WTC11 (cell line): ENCODE measurements at regions not wholly inside any gene's neighbourhood (a gene's known extent, or its start where the extent isn't known, plus 50 kb on each side); places are given as distances from the start of the nearest gene placed in this dataset.

ENCODE experiments used
- ATAC-seq: fragments of 200-7000 bp; cut with Tn5 transposase; 2 replicates; pipeline ENCODE4 v1.10.0; 2021; ENCODE audit warnings: mild to moderate bottlenecking, moderate library complexity
- CTCF ChIA-PET: fragments of 300-600 bp; sonication (Branson Sonifier 250); formaldehyde crosslinking; loops from one replicate; lab custom pipeline; 2021; ENCODE audit warnings: antibody characterized with exemption; lab: Charles Lee
- POLR2A ChIA-PET: fragments of 350-600 bp; sonication (Branson Sonifier 250); formaldehyde crosslinking; loops from one replicate; lab custom pipeline; 2021; ENCODE audit warnings: antibody characterized with exemption; lab: Charles Lee
- DNase-seq: peaks from one replicate; pipeline ENCODE4 v3.0.0; 2021; ENCODE audit warnings: low spot score
- H3K27ac Mint-ChIP-seq: 2 replicates; pipeline ENCODE4 v1.8.0; 2021; ENCODE audit warnings: mixed read lengths
- H3K27me3 Mint-ChIP-seq: 2 replicates; pipeline ENCODE4 v1.8.0; 2021; ENCODE audit warnings: low read depth, mild to moderate bottlenecking, moderate library complexity, mixed read lengths
- H3K36me3 Mint-ChIP-seq: 2 replicates; pipeline ENCODE4 v1.8.0; 2021; ENCODE audit warnings: mixed read lengths
- H3K4me1 Mint-ChIP-seq: 2 replicates; pipeline ENCODE4 v1.8.0; 2022; ENCODE audit warnings: mixed read lengths
- H3K4me3 Mint-ChIP-seq: 2 replicates; pipeline ENCODE4 v1.8.0; 2021; ENCODE audit warnings: mild to moderate bottlenecking, moderate library complexity, mixed read lengths
- H3K9me3 Mint-ChIP-seq: 2 replicates; pipeline ENCODE4 v1.8.0; 2021; ENCODE audit warnings: mixed read lengths
- CREB1 ChIP-seq: sonication (generic); formaldehyde crosslinking; IDR thresholded peaks from 2 replicates; pipeline ENCODE4 v1.8.0; 2023; ENCODE audit warnings: mild to moderate bottlenecking, missing genetic modification reagents
- CTCF ChIP-seq: fragments of 200-600 bp; IDR thresholded peaks from 2 replicates; pipeline ENCODE4 v1.8.0; 2022; ENCODE audit warnings: antibody characterized with exemption
- ESRRA ChIP-seq: sonication (generic); formaldehyde crosslinking; IDR thresholded peaks from 2 replicates; pipeline ENCODE4 v1.8.1; 2022; ENCODE audit warnings: mild to moderate bottlenecking, missing genetic modification reagents, borderline replicate concordance
- HMGA2 ChIP-seq: fragments of 250-450 bp; sonication (Bioruptor Pico); IDR thresholded peaks from 2 replicates; pipeline ENCODE4 v1.4.0; 2021; ENCODE audit warnings: mild to moderate bottlenecking, moderate library complexity
- HMGXB4 ChIP-seq: sonication (generic); formaldehyde crosslinking; IDR thresholded peaks from 2 replicates; pipeline ENCODE4 v1.8.1; 2023; ENCODE audit warnings: mild to moderate bottlenecking, moderate library complexity, missing genetic modification reagents
- MLX ChIP-seq: sonication (generic); formaldehyde crosslinking; IDR thresholded peaks from 2 replicates; pipeline ENCODE4 v1.8.1; 2023; ENCODE audit warnings: mild to moderate bottlenecking, missing genetic modification reagents, moderate library complexity
- NFYB ChIP-seq: sonication (generic); formaldehyde crosslinking; conservative IDR thresholded peaks from 2 replicates; pipeline ENCODE4 v1.8.0; 2022; ENCODE audit warnings: low read depth, missing genetic modification reagents
- PRDM15 ChIP-seq: sonication (generic); formaldehyde crosslinking; IDR thresholded peaks from 2 replicates; pipeline ENCODE4 v1.8.0; 2022; ENCODE audit warnings: missing genetic modification reagents
- SMAD4 ChIP-seq: sonication (generic); formaldehyde crosslinking; IDR thresholded peaks from 2 replicates; pipeline ENCODE4 v1.8.0; 2022; ENCODE audit warnings: mild to moderate bottlenecking, missing genetic modification reagents
- ZBTB43 ChIP-seq: sonication (generic); formaldehyde crosslinking; IDR thresholded peaks from 2 replicates; pipeline ENCODE4 v1.8.1; 2023; ENCODE audit warnings: mild to moderate bottlenecking, missing genetic modification reagents
- ZNF396 ChIP-seq: fragments of 250-450 bp; sonication (Bioruptor Pico); IDR thresholded peaks from 2 replicates; pipeline ENCODE4 v1.8.0; 2021; ENCODE audit warnings: mild to moderate bottlenecking, moderate library complexity, borderline replicate concordance
- ZNF512 ChIP-seq: sonication (generic); formaldehyde crosslinking; IDR thresholded peaks from 2 replicates; pipeline ENCODE4 v1.8.1; 2022; ENCODE audit warnings: missing genetic modification reagents, borderline replicate concordance
- ZSCAN18 ChIP-seq: fragments of 250-450 bp; sonication (Bioruptor Pico); IDR thresholded peaks from 2 replicates; pipeline ENCODE4 v2.1.2; 2022; ENCODE audit warnings: mild to moderate bottlenecking, moderate library complexity

GRCh38 chr6:87936065-87936464, 111.6 kb upstream of the SPACA1 start:
- ATAC-seq (no peak), DNase-seq (no peak)
- H3K4me1 Mint-ChIP-seq = peaks cover 42% of the 10 kb centered on the region
- H3K9me3 Mint-ChIP-seq = no peaks in the 10 kb centered on the region
- CTCF ChIA-PET = interaction anchor here (1.1 kb wide), 1 partner anchor 9 kb away, joined by 4 read pairs; no protein-coding TSS in a partner anchor
- H3K4me3 Mint-ChIP-seq = no peak overlapping the region
- H3K27ac Mint-ChIP-seq = no peak overlapping the region
- H3K36me3 Mint-ChIP-seq = no peaks in the 10 kb centered on the region
- H3K27me3 Mint-ChIP-seq = no peaks in the 10 kb centered on the region
- TF ChIP-seq ZBTB43 (CRISPR knock-in tag) (no peak), ZNF396 (CRISPR knock-in tag) (no peak), PRDM15 (CRISPR knock-in tag) (no peak), ZSCAN18 (CRISPR knock-in tag) (no peak), NFYB (no peak), HMGXB4 (CRISPR knock-in tag) (no peak)
- POLR2A ChIA-PET = no interaction called here

GRCh38 chr6:87935196-87935595, 112.4 kb upstream of the SPACA1 start:
- ChIA-PET CTCF (no interaction called here), POLR2A (interaction anchor here (0.7 kb wide), 1 partner anchor 9 kb away, joined by 3 read pairs; no protein-coding TSS in a partner anchor)
- Mint-ChIP-seq H3K4me1 (peaks cover 45% of the 10 kb centered on the region), H3K27ac (no peak overlapping the region), H3K36me3 (no peaks in the 10 kb centered on the region), H3K27me3 (no peaks in the 10 kb centered on the region; the same call in 1 of the 2 replicates)
- DNase-seq = no peak
- TF ChIP-seq CTCF (no peak), SMAD4 (no peak), CREB1 (CRISPR knock-in tag) (no peak), HMGA2 (CRISPR knock-in tag) (no peak)
- TF ChIP-seq, all 79 proteins: peak for 0
- no peak for ATAC-seq
- Mint-ChIP-seq H3K9me3 (no peaks in the 10 kb centered on the region), H3K4me3 (no peak overlapping the region)

- peak; percentile 68 for ATAC-seq
- TF ChIP-seq ESRRA = 0 out of 2 replicates have a peak, but pooled peaks have one; percentile 45
- TF ChIP-seq MLX (CRISPR knock-in tag) = no peak
- no peak for TF ChIP-seq ZNF512 (CRISPR knock-in tag)
- TF ChIP-seq, all 79 proteins: peak for 1
- DNase-seq = no peak
- no peaks in the 10 kb centered on the region for H3K9me3 Mint-ChIP-seq
- H3K36me3 Mint-ChIP-seq = no peaks in the 10 kb centered on the region
- POLR2A ChIA-PET = no interaction called here
- no peaks in the 10 kb centered on the region; the same call in 1 of the 2 replicates for H3K27me3 Mint-ChIP-seq
- H3K27ac Mint-ChIP-seq = peak overlapping the region; percentile 30
- H3K4me3 Mint-ChIP-seq = no peak overlapping the region
- H3K4me1 Mint-ChIP-seq = peaks cover 46% of the 10 kb centered on the region
- CTCF ChIA-PET = interaction anchor here (1.4 to 1.9 kb wide), 3 partner anchors 10 to 306 kb away, joined by 4 to 8 read pairs (median 5); no protein-coding TSS in a partner anchor
Measured at GRCh38 chr6:87932361-87932760, 115.3 kb upstream of the SPACA1 start.
